ENCODE measurements at regions not wholly inside any gene's neighbourhood (a gene's known extent, or its start where the extent isn't known, plus 50 kb on each side); places are given as distances from the start of the nearest gene placed in this dataset.
"Not testable (repeated sequence)": the region's sequence is repeated elsewhere in the genome, so short reads cannot be mapped to it uniquely, and the experiment has no call there.

- Histone ChIP-seq H3K9me3 (no peaks in the 10 kb centered on the region), H3K27ac (no peak overlapping the region), H3K4me1 (no peaks in the 10 kb centered on the region), H3K27me3 (no peaks in the 10 kb centered on the region), H3K36me3 (no peaks in the 10 kb centered on the region), H3K4me3 (no peak overlapping the region)
- no peak for DNase-seq (ENCODE audit: low spot score in 2 of 2)
- 84% methylated on average over 2 of the region's 2 CpGs for WGBS
- no peak for TF ChIP-seq POLR2A (IDR thresholded peaks at IDR 0.05)
- no peak for TF ChIP-seq POLR2AphosphoS5 (IDR thresholded peaks at IDR 0.05)
- no peak for TF ChIP-seq CTCF (IDR thresholded peaks at IDR 0.05)
- TF ChIP-seq EP300 (IDR thresholded peaks at IDR 0.05): no peak
These were observed 140.7 kb downstream of the SREK1 start for GRCh38 chr5:66284588-66285342.

GRCh38 chr5:66285343-66285922 lies 141.3 kb downstream of the SREK1 start:
- Histone ChIP-seq H3K27ac (no peak overlapping the region), H3K4me3 (no peak overlapping the region), H3K4me1 (no peaks in the 10 kb centered on the region), H3K36me3 (no peaks in the 10 kb centered on the region), H3K9me3 (no peaks in the 10 kb centered on the region), H3K27me3 (no peaks in the 10 kb centered on the region)
- WGBS: 93% methylated on average over 3 of the region's 3 CpGs
- no peak for DNase-seq (ENCODE audit: low spot score in 2 of 2)
- no peak for TF ChIP-seq POLR2AphosphoS5 (IDR thresholded peaks at IDR 0.05)
- TF ChIP-seq EP300 (IDR thresholded peaks at IDR 0.05): no peak
- TF ChIP-seq CTCF (IDR thresholded peaks at IDR 0.05): no peak
- no peak for TF ChIP-seq POLR2A (IDR thresholded peaks at IDR 0.05)

GRCh38 chr5:66291771-66292170 lies 147.7 kb downstream of the SREK1 start:
- H3K27me3 ChIP-seq: no peaks in the 10 kb centered on the region
- no peaks in the 10 kb centered on the region for H3K36me3 ChIP-seq
- no peak for DNase-seq (ENCODE audit: low spot score in 2 of 2)
- H3K9me3 ChIP-seq: no peaks in the 10 kb centered on the region
- H3K4me3 ChIP-seq: no peak overlapping the region
- H3K4me1 ChIP-seq: no peaks in the 10 kb centered on the region
- TF ChIP-seq POLR2AphosphoS5 (IDR thresholded peaks at IDR 0.05) (no peak), POLR2A (IDR thresholded peaks at IDR 0.05) (no peak), CTCF (IDR thresholded peaks at IDR 0.05) (no peak), EP300 (IDR thresholded peaks at IDR 0.05) (no peak)
- no peak overlapping the region for H3K27ac ChIP-seq
- WGBS: 96% methylated on average over 1 of the region's 1 CpG

GRCh38 chr5:66293851-66294250 lies 149.8 kb downstream of the SREK1 start:
- H3K36me3 ChIP-seq; DNase-seq (ENCODE audit: low spot score in 2 of 2); H3K4me3 ChIP-seq; H3K27ac ChIP-seq; H3K4me1 ChIP-seq; H3K9me3 ChIP-seq; H3K27me3 ChIP-seq: not testable (repeated sequence)
- WGBS: 98% methylated on average over 10 of the region's 10 CpGs

GRCh38 chr5:66299463-66299862 lies 155.4 kb downstream of the SREK1 start:
- H3K36me3 ChIP-seq: no peaks in the 10 kb centered on the region
- H3K4me3 ChIP-seq: no peak overlapping the region
- TF ChIP-seq EP300 (IDR thresholded peaks at IDR 0.05) (no peak), CTCF (IDR thresholded peaks at IDR 0.05) (no peak), POLR2AphosphoS5 (IDR thresholded peaks at IDR 0.05) (no peak), POLR2A (IDR thresholded peaks at IDR 0.05) (no peak)
- DNase-seq (ENCODE audit: low spot score in 2 of 2): no peak
- no peak overlapping the region for H3K27ac ChIP-seq
- no peaks in the 10 kb centered on the region for H3K9me3 ChIP-seq
- H3K27me3 ChIP-seq: no peaks in the 10 kb centered on the region
- H3K4me1 ChIP-seq: no peaks in the 10 kb centered on the region
- WGBS: 100% methylated on average over 2 of the region's 2 CpGs

All from suprapubic skin (tissue), 4 donors.